ENCODE measurements at regions not wholly inside any gene's neighbourhood (a gene's known extent, or its start where the extent isn't known, plus 50 kb on each side); places are given as distances from the start of the nearest gene placed in this dataset.

DNA sequence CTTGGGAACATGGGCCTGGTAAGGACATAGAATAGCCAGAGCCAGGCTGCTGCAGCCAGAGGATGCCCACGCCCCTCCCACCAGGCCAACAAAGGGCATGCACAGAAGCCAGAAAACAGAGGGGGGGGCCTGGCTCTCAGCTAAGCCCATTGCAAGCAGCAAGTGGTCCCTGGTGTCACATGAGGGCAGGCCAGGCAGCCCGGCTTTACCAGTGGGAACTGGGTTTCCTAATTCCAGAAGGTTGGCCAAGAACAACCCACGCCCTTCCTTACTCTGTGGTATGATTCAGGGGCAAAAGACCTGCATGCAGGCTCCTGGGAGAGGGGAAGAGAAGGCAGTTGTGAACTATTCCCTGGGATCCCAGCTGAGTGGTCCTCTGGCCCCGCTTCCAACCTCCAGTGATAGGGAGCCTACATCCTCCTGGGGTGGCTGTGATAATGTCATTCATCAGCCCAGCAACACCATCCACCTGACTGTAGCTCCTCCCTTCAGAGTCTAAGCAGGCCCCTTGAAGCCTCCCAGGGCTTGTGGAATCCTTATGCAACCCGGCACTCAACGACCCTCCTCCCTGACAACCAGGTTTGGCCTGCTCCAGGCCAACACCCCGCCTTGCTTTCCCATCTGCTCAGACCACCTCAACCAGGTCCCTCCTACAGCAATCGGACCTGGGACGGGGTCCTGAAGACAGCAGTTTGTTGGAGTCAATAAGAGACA lies 62.1 kb upstream of the LMO1 start:
- no peak for TF ChIP-seq KLF15 (CRISPR knock-in tag; IDR thresholded peaks at IDR 0.05; ENCODE audit: borderline replicate concordance)
- TF ChIP-seq POLR2A (IDR thresholded peaks at IDR 0.05; ENCODE audit: insufficient read depth in 1 of 2, low read depth in 2 of 2, low read length in 2 of 2) = no peak
- TF ChIP-seq DNMT1 (CRISPR knock-in tag; IDR thresholded peaks at IDR 0.05) = no peak
- no peak for TF ChIP-seq ZNF567 (CRISPR knock-in tag; IDR thresholded peaks at IDR 0.05; ENCODE audit: borderline replicate concordance)
- TF ChIP-seq ZNF34 (CRISPR knock-in tag; IDR thresholded peaks at IDR 0.05; ENCODE audit: borderline replicate concordance) = no peak
- no peak for TF ChIP-seq SP2 (CRISPR knock-in tag; IDR thresholded peaks at IDR 0.05)
- TF ChIP-seq, protein P1, sequence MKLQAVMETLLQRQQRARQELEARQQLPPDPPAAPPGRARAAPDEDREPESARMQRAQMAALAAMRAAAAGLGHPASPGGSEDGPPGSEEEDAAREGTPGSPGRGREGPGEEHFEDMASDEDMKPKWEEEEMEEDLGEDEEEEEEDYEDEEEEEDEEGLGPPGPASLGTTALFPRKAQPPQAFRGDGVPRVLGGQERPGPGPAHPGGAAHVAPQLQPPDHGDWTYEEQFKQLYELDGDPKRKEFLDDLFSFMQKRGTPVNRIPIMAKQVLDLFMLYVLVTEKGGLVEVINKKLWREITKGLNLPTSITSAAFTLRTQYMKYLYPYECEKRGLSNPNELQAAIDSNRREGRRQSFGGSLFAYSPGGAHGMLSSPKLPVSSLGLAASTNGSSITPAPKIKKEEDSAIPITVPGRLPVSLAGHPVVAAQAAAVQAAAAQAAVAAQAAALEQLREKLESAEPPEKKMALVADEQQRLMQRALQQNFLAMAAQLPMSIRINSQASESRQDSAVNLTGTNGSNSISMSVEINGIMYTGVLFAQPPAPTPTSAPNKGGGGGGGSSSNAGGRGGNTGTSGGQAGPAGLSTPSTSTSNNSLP (IDR thresholded peaks at IDR 0.05; ENCODE audit: low read depth, low read length) = no peak
- TF ChIP-seq, protein P2, sequence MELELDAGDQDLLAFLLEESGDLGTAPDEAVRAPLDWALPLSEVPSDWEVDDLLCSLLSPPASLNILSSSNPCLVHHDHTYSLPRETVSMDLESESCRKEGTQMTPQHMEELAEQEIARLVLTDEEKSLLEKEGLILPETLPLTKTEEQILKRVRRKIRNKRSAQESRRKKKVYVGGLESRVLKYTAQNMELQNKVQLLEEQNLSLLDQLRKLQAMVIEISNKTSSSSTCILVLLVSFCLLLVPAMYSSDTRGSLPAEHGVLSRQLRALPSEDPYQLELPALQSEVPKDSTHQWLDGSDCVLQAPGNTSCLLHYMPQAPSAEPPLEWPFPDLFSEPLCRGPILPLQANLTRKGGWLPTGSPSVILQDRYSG (CRISPR knock-in tag; IDR thresholded peaks at IDR 0.05) = no peak
- TF ChIP-seq NCOA5 (CRISPR knock-in tag; IDR thresholded peaks at IDR 0.05) = no peak
- no peak for TF ChIP-seq ZNF274 (CRISPR knock-in tag; IDR thresholded peaks at IDR 0.05)
- TF ChIP-seq, protein P3, sequence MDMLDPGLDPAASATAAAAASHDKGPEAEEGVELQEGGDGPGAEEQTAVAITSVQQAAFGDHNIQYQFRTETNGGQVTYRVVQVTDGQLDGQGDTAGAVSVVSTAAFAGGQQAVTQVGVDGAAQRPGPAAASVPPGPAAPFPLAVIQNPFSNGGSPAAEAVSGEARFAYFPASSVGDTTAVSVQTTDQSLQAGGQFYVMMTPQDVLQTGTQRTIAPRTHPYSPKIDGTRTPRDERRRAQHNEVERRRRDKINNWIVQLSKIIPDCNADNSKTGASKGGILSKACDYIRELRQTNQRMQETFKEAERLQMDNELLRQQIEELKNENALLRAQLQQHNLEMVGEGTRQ (IDR thresholded peaks at IDR 0.05; ENCODE audit: low read depth, low read length) = no peak
- TF ChIP-seq, protein P3 (CRISPR knock-in tag; IDR thresholded peaks at IDR 0.05; ENCODE audit: borderline replicate concordance) = no peak
- TF ChIP-seq, protein P4, sequence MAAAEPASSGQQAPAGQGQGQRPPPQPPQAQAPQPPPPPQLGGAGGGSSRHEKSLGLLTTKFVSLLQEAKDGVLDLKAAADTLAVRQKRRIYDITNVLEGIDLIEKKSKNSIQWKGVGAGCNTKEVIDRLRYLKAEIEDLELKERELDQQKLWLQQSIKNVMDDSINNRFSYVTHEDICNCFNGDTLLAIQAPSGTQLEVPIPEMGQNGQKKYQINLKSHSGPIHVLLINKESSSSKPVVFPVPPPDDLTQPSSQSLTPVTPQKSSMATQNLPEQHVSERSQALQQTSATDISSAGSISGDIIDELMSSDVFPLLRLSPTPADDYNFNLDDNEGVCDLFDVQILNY (CRISPR knock-in tag; conservative IDR thresholded peaks at IDR 0.05) = no peak
- no peak for TF ChIP-seq EP300 (IDR thresholded peaks at IDR 0.05; ENCODE audit: low read depth in 2 of 2, low read length in 2 of 2)
- no peak for TF ChIP-seq EP300 (CRISPR knock-in tag; IDR thresholded peaks at IDR 0.05; ENCODE audit: borderline replicate concordance)
- no peak for TF ChIP-seq EED (CRISPR knock-in tag; IDR thresholded peaks at IDR 0.05)

All from HepG2 (cell line).